ENCODE measurements at regions not wholly inside any gene's neighbourhood (a gene's known extent, or its start where the extent isn't known, plus 50 kb on each side); places are given as distances from the start of the nearest gene placed in this dataset.

GRCh38 chr9:14960881-14961280, 50.7 kb upstream of the FREM1 start:
- DNase-seq, result no peak

All from femur (tissue), 1 donor.